ENCODE measurements at regions not wholly inside any gene's neighbourhood (a gene's known extent, or its start where the extent isn't known, plus 50 kb on each side); places are given as distances from the start of the nearest gene placed in this dataset.
A peak's percentile ranks its signal among the peaks of the same experiment; 100 is the strongest.

GRCh38 chr21:25002676-25003075, 604.6 kb downstream of the MRPL39 start:
- Histone ChIP-seq H3K4me3 (ENCODE audit: insufficient read depth, low read depth, low read length) (no peak overlapping the region), H2AFZ (ENCODE audit: low read depth, low read length) (no peak overlapping the region), H3K4me1 (ENCODE audit: insufficient read depth, low read length) (no peaks in the 10 kb centered on the region), H3K9me3 (ENCODE audit: insufficient read depth, low read depth, low read length) (no peaks in the 10 kb centered on the region), H3K36me3 (ENCODE audit: insufficient read depth, low read length) (no peaks in the 10 kb centered on the region), H4K20me1 (ENCODE audit: insufficient read depth, low read length) (no peaks in the 10 kb centered on the region), H3K79me2 (ENCODE audit: insufficient read depth, low read length) (no peaks in the 10 kb centered on the region), H3K9ac (ENCODE audit: low read length) (no peak overlapping the region), H3K4me2 (ENCODE audit: low read length) (no peak overlapping the region), H3K27ac (ENCODE audit: low read depth, low read length) (no peak overlapping the region), H3K27me3 (ENCODE audit: insufficient read depth, low read length) (no peaks in the 10 kb centered on the region)
- no peak overlapping the region for H3K4me3 Mint-ChIP-seq (ENCODE audit: unreplicated experiment)
- no peaks in the 10 kb centered on the region for H3K36me3 Mint-ChIP-seq (ENCODE audit: low read depth, unreplicated experiment)
- TF ChIP-seq, protein P1, sequence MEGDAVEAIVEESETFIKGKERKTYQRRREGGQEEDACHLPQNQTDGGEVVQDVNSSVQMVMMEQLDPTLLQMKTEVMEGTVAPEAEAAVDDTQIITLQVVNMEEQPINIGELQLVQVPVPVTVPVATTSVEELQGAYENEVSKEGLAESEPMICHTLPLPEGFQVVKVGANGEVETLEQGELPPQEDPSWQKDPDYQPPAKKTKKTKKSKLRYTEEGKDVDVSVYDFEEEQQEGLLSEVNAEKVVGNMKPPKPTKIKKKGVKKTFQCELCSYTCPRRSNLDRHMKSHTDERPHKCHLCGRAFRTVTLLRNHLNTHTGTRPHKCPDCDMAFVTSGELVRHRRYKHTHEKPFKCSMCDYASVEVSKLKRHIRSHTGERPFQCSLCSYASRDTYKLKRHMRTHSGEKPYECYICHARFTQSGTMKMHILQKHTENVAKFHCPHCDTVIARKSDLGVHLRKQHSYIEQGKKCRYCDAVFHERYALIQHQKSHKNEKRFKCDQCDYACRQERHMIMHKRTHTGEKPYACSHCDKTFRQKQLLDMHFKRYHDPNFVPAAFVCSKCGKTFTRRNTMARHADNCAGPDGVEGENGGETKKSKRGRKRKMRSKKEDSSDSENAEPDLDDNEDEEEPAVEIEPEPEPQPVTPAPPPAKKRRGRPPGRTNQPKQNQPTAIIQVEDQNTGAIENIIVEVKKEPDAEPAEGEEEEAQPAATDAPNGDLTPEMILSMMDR (IDR thresholded peaks at IDR 0.05; ENCODE audit: insufficient read depth, low read depth, low read length) = no peak
- TF ChIP-seq EZH2 (IDR thresholded peaks at IDR 0.05; ENCODE audit: insufficient read depth, low read length) = no peak
- DNase-seq (ENCODE audit: low read depth) (no peak), FAIRE-seq (no peak)
- H3K9me3 Mint-ChIP-seq (ENCODE audit: unreplicated experiment) = no peaks in the 10 kb centered on the region
- no peaks in the 10 kb centered on the region for H3K27me3 Mint-ChIP-seq (ENCODE audit: low read depth, unreplicated experiment)
- no peaks in the 10 kb centered on the region for H3K4me1 Mint-ChIP-seq (ENCODE audit: low read depth, unreplicated experiment)
- no peak overlapping the region for H3K27ac Mint-ChIP-seq (ENCODE audit: unreplicated experiment)

DNA sequence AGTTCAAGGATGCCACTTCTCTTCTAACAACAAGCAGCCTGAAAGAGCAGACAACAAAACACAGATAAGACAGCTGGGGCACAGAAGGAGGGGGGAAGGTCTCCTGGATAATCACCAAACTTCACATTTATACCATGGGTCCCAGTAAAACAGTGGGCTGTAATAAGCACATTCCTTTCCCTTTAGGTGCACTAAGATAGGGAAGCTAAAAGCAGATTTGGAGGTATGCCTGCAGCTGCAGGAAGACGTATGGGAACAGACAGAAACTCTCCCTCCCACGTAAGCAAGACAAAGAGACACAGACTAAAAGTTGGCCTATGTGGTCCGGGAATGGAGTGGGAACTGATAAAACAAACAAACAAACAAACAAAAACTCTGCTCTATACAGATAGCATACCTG, 612.1 kb downstream of the MRPL39 start:
- H3K27ac Mint-ChIP-seq (ENCODE audit: unreplicated experiment) = no peak overlapping the region
- H3K36me3 Mint-ChIP-seq (ENCODE audit: low read depth, unreplicated experiment) = no peaks in the 10 kb centered on the region
- H3K27me3 ChIP-seq (ENCODE audit: insufficient read depth, low read length) = no peaks in the 10 kb centered on the region
- peaks cover 6% of the 10 kb centered on the region for H3K9me3 Mint-ChIP-seq (ENCODE audit: unreplicated experiment)
- no peaks in the 10 kb centered on the region for H3K27me3 Mint-ChIP-seq (ENCODE audit: low read depth, unreplicated experiment)
- peak overlapping the region; percentile 52 for H2AFZ ChIP-seq (ENCODE audit: low read depth, low read length)
- no peaks in the 10 kb centered on the region for H3K4me1 ChIP-seq (ENCODE audit: insufficient read depth, low read length)
- FAIRE-seq = no peak
- no peaks in the 10 kb centered on the region for H3K79me2 ChIP-seq (ENCODE audit: insufficient read depth, low read length)
- no peak overlapping the region for H3K9ac ChIP-seq (ENCODE audit: low read length)
- H3K36me3 ChIP-seq (ENCODE audit: insufficient read depth, low read length) = no peaks in the 10 kb centered on the region
- no peak overlapping the region for H3K4me3 ChIP-seq (ENCODE audit: insufficient read depth, low read depth, low read length)
- no peaks in the 10 kb centered on the region for H3K9me3 ChIP-seq (ENCODE audit: insufficient read depth, low read depth, low read length)
- TF ChIP-seq EZH2 (IDR thresholded peaks at IDR 0.05; ENCODE audit: insufficient read depth, low read length) = no peak
- TF ChIP-seq, protein P1 (IDR thresholded peaks at IDR 0.05; ENCODE audit: insufficient read depth, low read depth, low read length) = no peak
- DNase-seq (ENCODE audit: low read depth) = peak; percentile 41
- H3K4me1 Mint-ChIP-seq (ENCODE audit: low read depth, unreplicated experiment) = no peaks in the 10 kb centered on the region
- H3K4me2 ChIP-seq (ENCODE audit: low read length) = peak overlapping the region; percentile 15
- H3K4me3 Mint-ChIP-seq (ENCODE audit: unreplicated experiment) = no peak overlapping the region
- no peaks in the 10 kb centered on the region for H4K20me1 ChIP-seq (ENCODE audit: insufficient read depth, low read length)
- H3K27ac ChIP-seq (ENCODE audit: low read depth, low read length) = no peak overlapping the region

- H3K9me3 Mint-ChIP-seq (ENCODE audit: unreplicated experiment) = peaks cover 6% of the 10 kb centered on the region
- H3K27me3 ChIP-seq (ENCODE audit: insufficient read depth, low read length) = no peaks in the 10 kb centered on the region
- H3K36me3 ChIP-seq (ENCODE audit: insufficient read depth, low read length) = no peaks in the 10 kb centered on the region
- no peak overlapping the region for H3K9ac ChIP-seq (ENCODE audit: low read length)
- no peak overlapping the region for H3K27ac ChIP-seq (ENCODE audit: low read depth, low read length)
- H3K36me3 Mint-ChIP-seq (ENCODE audit: low read depth, unreplicated experiment) = no peaks in the 10 kb centered on the region
- no peak overlapping the region for H3K4me3 Mint-ChIP-seq (ENCODE audit: unreplicated experiment)
- no peak overlapping the region for H3K4me2 ChIP-seq (ENCODE audit: low read length)
- H3K27me3 Mint-ChIP-seq (ENCODE audit: low read depth, unreplicated experiment) = no peaks in the 10 kb centered on the region
- H3K4me1 Mint-ChIP-seq (ENCODE audit: low read depth, unreplicated experiment) = no peaks in the 10 kb centered on the region
- no peaks in the 10 kb centered on the region for H3K9me3 ChIP-seq (ENCODE audit: insufficient read depth, low read depth, low read length)
- H3K4me1 ChIP-seq (ENCODE audit: insufficient read depth, low read length) = no peaks in the 10 kb centered on the region
- TF ChIP-seq, protein P1 (IDR thresholded peaks at IDR 0.05; ENCODE audit: insufficient read depth, low read depth, low read length) = no peak
- TF ChIP-seq EZH2 (IDR thresholded peaks at IDR 0.05; ENCODE audit: insufficient read depth, low read length) = no peak
- peak overlapping the region; percentile 66 for H3K27ac Mint-ChIP-seq (ENCODE audit: unreplicated experiment)
- no peak for DNase-seq (ENCODE audit: low read depth)
- no peaks in the 10 kb centered on the region for H4K20me1 ChIP-seq (ENCODE audit: insufficient read depth, low read length)
- FAIRE-seq = no peak
- H3K79me2 ChIP-seq (ENCODE audit: insufficient read depth, low read length) = no peaks in the 10 kb centered on the region
- H3K4me3 ChIP-seq (ENCODE audit: insufficient read depth, low read depth, low read length) = no peak overlapping the region
- peak overlapping the region; percentile 52 for H2AFZ ChIP-seq (ENCODE audit: low read depth, low read length)
Measured at GRCh38 chr21:24994717-24995116, 612.6 kb downstream of the MRPL39 start.

All from astrocyte (in vitro differentiated cells and primary cell).